NOMO-1 treated with DMSO at 0.1 percent for 48 hours (cell line): ENCODE measurements at regions not wholly inside any gene's neighbourhood (a gene's known extent, or its start where the extent isn't known, plus 50 kb on each side); places are given as distances from the start of the nearest gene placed in this dataset.
"Not testable (repeated sequence)": the region's sequence is repeated elsewhere in the genome, so short reads cannot be mapped to it uniquely, and the experiment has no call there.

ENCODE experiments used
- DNase-seq: peaks from one replicate; lab custom pipeline; 2025; ENCODE audit not compliant: unreplicated experiment; lab: John Stamatoyannopoulos, UW

- no peak for DNase-seq
These were observed 677.5 kb downstream of the RAPGEF2 start for GRCh38 chr4:159780196-159780922.

- no peak for DNase-seq
These were observed 685.0 kb downstream of the RAPGEF2 start for GRCh38 chr4:159787901-159788300.

- DNase-seq = no peak
These were observed 688.5 kb downstream of the RAPGEF2 start for GRCh38 chr4:159791334-159791733.

GRCh38 chr4:159804592-159804991 is 701.7 kb downstream of the RAPGEF2 start:
- DNase-seq = not testable (repeated sequence)

- no peak for DNase-seq
These were observed 720.9 kb downstream of the RAPGEF2 start for GRCh38 chr4:159823743-159824142.

GRCh38 chr4:159828687-159829086 is 725.8 kb downstream of the RAPGEF2 start:
- DNase-seq = peak; percentile 1

GRCh38 chr4:159829184-159829583 is 726.3 kb downstream of the RAPGEF2 start:
- DNase-seq = no peak

GRCh38 chr4:159837071-159837470 is 734.2 kb downstream of the RAPGEF2 start:
- no peak for DNase-seq

GRCh38 chr4:159855731-159856130 is 752.9 kb downstream of the RAPGEF2 start:
- DNase-seq = no peak

GRCh38 chr4:159856451-159856850 is 753.6 kb downstream of the RAPGEF2 start:
- DNase-seq = no peak

GRCh38 chr4:159859656-159860148 is 756.8 kb downstream of the RAPGEF2 start:
- DNase-seq = no peak

GRCh38 chr4:159860945-159861344 is 758.1 kb downstream of the RAPGEF2 start:
- DNase-seq = no peak

GRCh38 chr4:159864337-159864736 is 761.5 kb downstream of the RAPGEF2 start:
- DNase-seq = no peak

- no peak for DNase-seq
These were observed 764.8 kb downstream of the RAPGEF2 start for GRCh38 chr4:159867673-159868072.

- not testable (repeated sequence) for DNase-seq
These were observed 766.1 kb downstream of the RAPGEF2 start for GRCh38 chr4:159868936-159869335.

- no peak for DNase-seq
These were observed 768.3 kb downstream of the RAPGEF2 start for GRCh38 chr4:159871141-159871540.

- no peak for DNase-seq
These were observed 778.3 kb downstream of the RAPGEF2 start for GRCh38 chr4:159881158-159881557.

GRCh38 chr4:159884989-159885388 is 782.1 kb downstream of the RAPGEF2 start:
- DNase-seq = no peak

GRCh38 chr4:159899596-159899995 is 796.7 kb downstream of the RAPGEF2 start:
- DNase-seq = no peak

GRCh38 chr4:159900562-159900961 is 797.7 kb downstream of the RAPGEF2 start:
- DNase-seq = no peak

GRCh38 chr4:159902648-159903047 is 799.8 kb downstream of the RAPGEF2 start:
- DNase-seq = no peak

- no peak for DNase-seq
These were observed 802.0 kb downstream of the RAPGEF2 start for GRCh38 chr4:159904906-159905305.

GRCh38 chr4:159906051-159906450 is 803.2 kb downstream of the RAPGEF2 start:
- no peak for DNase-seq
